Hippocampal formation (tissue), 2 donors: ENCODE measurements at regions not wholly inside any gene's neighbourhood (a gene's known extent, or its start where the extent isn't known, plus 50 kb on each side); places are given as distances from the start of the nearest gene placed in this dataset.

ENCODE experiments used
- DNase-seq, 2 donors: peaks; one replicate each; lab custom pipeline; 2025; lab: John Stamatoyannopoulos, UW

DNA sequence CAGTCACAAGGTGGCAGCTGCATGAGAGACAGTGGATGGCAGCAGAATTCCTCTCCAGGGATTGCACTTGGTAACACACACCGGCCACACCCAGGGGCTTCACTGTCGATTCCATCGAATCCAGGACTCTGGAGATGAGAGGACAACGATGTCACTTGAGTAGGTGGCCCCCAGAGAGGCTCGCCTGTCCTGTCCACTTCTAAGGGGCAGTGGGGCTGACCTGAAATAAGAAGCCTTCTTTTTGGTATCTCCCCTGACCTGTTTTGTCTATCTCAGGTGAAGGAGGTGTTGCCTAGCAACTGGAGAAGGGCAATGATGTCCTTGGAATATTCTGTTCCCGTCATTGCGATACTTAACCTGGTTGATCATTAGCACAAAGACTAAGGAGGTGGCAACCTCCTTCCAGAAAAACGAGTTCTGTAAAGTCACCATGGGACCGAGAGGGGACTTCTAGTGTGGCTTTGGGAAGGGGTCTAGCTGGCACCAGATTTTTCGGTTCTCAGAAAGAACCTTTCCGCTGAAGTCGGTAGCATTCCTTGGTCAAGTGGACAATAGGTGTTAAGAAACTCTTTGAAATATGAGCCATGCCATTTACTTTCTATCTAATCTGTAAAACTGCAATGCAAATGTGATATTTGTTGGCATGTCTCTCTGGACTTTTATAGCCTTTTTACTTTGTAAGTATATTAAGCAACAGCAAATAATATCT, 85.2 kb upstream of the TMPRSS2 start:
- DNase-seq, result no peak

GRCh38 chr21:41589620-41590175, 81.7 kb upstream of the TMPRSS2 start:
- no peak for DNase-seq

DNA sequence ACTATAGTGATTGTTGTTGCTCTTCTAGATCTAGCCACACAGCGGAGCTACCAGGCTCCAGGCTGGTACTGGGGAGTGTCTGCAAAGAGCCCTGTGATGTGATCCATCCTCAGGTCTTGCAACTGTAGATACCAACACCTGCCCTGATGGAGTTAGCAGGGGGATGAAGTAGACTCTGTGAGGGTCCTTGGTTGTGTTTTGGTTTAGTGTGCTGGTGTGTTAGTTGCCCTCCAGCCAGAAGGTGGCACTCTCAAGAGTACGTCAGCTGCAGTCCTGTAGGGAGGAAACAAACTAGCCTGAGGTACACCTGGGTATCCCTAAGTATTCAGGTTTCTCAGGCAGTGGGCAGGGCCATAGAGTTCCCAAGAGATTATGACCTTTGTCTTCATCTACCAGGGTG, 81.2 kb upstream of the TMPRSS2 start:
- DNase-seq, result no peak

- no peak for DNase-seq
Observed at GRCh38 chr21:41585199-41585994, 77.4 kb upstream of the TMPRSS2 start.

DNA sequence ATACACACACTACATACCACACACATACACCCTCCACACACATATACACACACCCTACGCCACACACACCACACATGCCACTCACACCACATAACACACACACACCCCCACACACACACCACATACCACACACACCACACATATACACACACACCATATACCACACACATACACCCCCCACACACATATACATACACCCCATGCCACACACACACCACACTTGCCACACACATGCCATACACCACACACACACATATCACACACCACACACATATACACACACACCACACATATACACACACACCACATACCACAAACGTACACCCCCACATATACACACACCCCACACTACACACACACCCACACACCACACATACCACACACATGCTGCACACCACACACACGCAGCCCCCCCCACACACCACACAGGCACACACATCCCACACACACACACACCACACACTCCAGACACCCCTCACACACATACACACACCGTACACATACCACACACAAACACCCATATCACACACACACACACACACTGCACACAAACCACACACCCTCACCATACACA, 76.7 kb upstream of the TMPRSS2 start:
- no peak for DNase-seq

- DNase-seq, result no peak
Observed at GRCh38 chr21:41583274-41583790, 75.4 kb upstream of the TMPRSS2 start.

DNA sequence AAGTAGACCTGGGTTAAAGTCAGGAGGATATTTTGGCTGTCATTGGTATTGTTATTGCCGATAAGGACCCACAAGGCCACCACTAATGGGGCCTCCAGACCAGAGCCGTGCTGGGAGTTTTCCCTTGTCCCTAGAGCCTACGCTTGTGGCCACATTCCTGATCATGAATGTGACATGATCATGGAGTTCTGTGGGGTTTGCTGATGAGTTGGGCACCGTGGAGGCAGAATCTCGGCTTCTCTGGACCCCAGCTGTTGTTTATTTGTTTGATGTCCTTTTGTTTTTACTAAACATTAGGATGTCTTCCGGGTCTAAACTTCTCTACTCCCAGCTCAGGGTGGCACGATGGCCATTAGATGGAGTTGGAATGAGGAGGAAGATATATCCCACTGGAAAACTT, 74.9 kb upstream of the TMPRSS2 start:
- DNase-seq, result no peak

DNA sequence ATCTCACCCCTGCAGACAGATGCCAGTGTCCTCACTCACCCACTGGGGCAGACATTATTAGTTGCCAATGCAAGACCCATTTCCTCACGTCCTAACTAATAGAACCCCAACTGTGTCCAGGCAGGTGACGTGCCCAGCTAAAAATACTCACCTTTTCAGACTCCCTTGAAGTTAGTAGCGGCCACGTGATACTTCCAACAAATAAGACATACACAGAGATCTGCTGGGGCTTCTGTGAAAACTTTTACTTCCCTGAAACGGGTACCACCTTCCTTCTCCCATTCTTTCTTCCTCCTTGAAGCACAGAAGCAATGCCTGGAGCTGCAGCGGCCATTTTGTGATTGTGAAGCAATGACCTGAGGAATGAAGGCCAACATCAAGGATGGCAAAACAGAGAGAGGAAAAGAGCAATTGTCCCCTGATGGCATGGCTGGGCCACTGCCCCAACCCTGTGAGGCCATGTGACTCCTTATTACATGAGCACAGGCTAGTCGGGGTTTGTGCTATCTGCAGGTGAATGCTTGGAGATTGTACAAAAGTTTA, 74.4 kb upstream of the TMPRSS2 start:
- DNase-seq, result no peak

GRCh38 chr21:41581592-41582228, 73.8 kb upstream of the TMPRSS2 start:
- DNase-seq, result no peak

GRCh38 chr21:41580758-41581554, 73.0 kb upstream of the TMPRSS2 start:
- DNase-seq, result no peak

DNA sequence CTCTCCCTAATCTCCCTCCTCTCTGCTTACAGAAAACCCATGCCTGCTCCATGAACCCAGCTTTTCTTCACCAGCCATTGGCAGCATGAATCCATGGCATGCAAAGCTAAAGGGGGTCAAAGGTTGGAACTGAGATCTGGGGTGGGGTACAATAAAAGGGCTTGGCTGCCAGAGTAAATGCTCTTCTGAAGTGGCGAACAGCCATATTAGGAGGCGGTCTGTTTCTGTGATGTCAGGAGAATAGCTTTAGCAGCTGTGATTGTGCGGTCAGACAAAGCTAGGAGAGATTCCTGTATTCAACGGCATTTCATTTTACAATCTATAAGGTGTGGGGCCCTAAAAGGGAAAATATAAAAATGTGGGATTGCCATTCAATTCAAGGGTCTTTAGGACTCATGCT, 71.7 kb upstream of the TMPRSS2 start:
- DNase-seq, result no peak

- DNase-seq, result no peak
Observed at GRCh38 chr21:41578716-41579115, 70.8 kb upstream of the TMPRSS2 start.

- DNase-seq, result no peak
Observed at GRCh38 chr21:41578083-41578482, 70.1 kb upstream of the TMPRSS2 start.

GRCh38 chr21:41576013-41576615, 68.2 kb upstream of the TMPRSS2 start:
- DNase-seq, result no peak

DNA sequence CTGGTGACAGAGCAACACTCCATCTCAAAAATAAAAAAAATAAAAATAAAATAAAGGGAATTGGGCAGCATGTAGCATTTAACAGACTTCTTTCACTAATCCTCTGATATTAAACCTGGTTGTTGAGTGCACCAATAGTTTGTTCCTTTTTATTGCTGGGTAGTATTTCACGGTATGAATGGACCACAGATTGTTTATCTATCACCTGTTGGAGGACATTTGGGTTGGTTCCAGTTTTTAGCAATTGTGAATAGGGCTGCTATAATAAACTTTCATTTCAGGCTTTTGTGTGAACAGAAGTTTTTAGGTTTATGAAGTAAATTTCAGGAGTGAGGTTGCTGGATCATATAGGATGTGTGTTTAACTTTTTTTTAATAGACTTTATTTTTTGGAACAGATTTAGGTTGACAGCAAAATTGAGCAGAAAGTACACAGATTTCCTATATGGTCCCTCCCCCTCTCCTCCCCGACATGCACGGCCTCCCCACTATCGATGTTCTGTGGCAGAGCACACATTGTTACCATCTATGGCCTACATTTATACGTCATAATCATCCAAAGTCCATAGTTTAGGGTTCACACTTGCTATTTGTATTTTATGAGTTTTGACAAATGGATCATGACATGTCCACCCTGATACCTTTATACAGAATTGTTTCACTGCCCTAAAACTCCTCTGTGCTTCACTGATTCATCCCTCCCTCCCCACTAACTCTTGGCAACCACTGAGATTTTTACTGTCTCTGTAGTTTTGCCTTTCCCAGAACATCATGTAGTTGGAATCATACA, 66.1 kb upstream of the TMPRSS2 start:
- no peak for DNase-seq

GRCh38 chr21:41571938-41572510, 64.1 kb upstream of the TMPRSS2 start:
- DNase-seq, result no peak

DNA sequence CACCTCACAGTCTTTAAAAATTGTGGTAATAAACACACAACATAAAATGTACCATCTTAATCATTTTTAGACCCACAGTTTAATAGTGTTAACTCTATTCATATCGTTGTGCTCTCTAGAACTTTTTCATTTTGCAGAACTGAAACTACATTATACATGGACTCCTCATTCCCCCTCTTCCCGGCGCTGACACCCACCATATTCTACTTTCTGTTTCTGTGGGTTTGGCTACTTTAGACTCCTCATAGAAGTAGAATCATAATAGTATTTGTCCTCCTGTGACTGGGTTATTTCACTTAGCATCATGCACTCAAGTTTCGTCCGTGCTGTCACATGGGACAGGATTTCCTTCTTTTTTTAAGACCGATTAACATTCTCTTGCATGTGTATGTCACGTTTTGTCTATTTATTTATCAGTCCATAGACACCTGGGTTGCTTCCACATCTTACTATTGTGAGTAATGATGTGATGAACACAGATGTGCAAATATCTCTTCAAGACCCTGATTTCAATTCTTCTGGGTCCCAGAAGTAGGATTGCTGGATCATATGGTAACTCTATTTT, 62.9 kb upstream of the TMPRSS2 start:
- DNase-seq, result no peak

DNA sequence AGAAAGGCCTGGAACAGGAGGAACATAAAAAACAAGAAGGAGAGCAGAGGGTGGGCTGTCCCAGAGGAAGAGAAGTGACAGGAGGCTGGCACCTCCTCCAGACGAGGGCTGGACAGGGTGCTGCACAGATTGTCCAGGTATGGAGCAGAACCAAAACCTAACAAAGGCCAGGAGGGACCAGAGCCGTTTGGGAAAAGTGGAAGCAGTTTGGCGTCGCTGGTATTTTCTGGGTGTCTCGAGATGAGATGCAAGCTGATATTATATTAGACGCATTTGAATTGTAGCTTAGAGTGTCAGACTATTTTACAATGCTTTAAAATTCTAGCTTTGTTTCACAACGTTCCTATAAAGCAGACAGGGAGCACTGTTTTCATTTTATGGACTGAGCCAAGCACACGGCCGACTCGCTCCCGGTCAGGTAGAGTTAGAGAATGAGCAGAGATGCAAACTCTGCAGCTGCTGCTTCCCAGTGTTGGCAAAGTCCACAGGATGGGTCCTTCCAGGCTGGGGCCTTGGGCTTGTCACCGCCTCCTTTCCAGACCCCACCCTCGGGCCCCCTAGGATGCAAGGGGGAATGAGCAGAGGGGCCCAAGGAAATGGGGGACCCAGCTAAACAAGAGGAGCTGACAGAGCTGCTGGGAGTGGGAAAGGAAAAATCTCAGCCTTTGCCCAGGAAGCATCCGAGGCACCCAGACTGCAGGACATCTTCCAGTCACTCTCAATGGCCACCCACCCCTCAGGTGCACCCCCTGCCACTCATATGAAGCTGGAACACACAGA, 60.8 kb upstream of the TMPRSS2 start:
- DNase-seq, result no peak
